UCSD-AML1 (cell line): ENCODE measurements at regions not wholly inside any gene's neighbourhood (a gene's known extent, or its start where the extent isn't known, plus 50 kb on each side); places are given as distances from the start of the nearest gene placed in this dataset.
"Not testable (repeated sequence)": the region's sequence is repeated elsewhere in the genome, so short reads cannot be mapped to it uniquely, and the experiment has no call there.

Experiments used
- DNase-seq: peaks from one replicate; lab custom pipeline; 2025; ENCODE audit not compliant: unreplicated experiment; lab: John Stamatoyannopoulos, UW

GRCh38 chr4:111359602-111360001, 736.7 kb upstream of the PITX2 start:
- no peak for DNase-seq

DNA sequence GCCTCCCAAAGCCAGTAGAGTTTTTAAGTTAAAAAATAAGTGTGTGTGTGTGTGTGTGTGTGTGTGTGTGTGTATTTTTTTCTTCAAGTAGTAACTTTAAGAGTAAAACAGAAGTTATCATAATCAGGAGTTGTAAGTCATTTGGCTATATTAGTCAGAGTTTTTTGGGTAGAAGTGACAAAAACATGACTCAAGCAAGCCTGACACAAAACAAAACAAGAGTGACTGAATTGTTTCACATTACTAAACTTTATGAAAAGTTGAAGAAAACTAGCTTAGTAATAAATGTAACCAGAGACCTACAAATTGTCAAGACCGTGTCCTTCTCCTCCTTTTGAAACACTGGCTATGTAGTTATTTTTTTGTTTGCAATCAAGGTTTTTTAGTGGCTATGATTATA, 738.0 kb upstream of the PITX2 start:
- DNase-seq = no peak

- DNase-seq = no peak
Observed at GRCh38 chr4:111362941-111363361, 740.1 kb upstream of the PITX2 start.

- not testable (repeated sequence) for DNase-seq
Observed at GRCh38 chr4:111377880-111378279, 755.0 kb upstream of the PITX2 start.

- DNase-seq = no peak
Observed at GRCh38 chr4:111388561-111388960, 756.7 kb upstream of the FAM241A start.

DNA sequence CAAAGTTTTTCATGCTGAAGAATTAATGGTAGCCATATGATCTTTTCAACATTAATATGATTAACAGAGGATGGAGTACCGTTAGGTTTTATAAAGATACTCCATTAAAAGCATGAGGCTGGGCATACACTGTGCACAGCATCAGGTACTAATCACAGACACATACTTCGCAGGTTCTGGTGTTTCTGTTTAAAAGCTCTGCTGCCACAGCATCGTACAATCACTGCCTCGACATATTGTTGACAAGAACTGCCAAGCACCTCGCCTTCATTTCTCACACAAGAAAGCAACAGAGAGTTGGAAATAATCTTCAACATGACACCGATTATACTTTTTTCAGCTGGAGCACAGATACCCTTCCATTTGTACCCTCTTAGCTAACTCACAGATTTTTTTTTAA, 753.4 kb upstream of the FAM241A start:
- no peak for DNase-seq

GRCh38 chr4:111393781-111394180, 751.5 kb upstream of the FAM241A start:
- DNase-seq = no peak

- DNase-seq = no peak
Observed at GRCh38 chr4:111398906-111399330, 746.3 kb upstream of the FAM241A start.

DNA sequence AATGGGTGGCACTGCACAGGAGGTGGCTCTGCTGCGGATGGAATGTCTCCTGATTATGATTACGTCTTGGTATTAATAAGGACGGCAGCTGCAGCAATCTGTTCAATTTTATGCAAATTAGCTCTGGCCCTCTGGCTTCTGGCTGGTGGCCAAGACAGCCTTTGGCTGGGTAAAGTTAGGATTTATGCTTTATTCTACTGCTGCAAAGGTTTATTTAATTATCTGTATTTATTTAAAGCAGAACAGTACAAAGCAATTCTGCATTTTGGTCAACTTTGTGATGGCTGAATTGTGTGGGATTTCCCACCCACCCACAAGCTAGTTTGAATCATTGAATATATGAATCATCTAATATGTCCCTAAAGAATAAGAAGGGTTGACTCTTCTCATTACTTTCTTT, 745.6 kb upstream of the FAM241A start:
- DNase-seq = no peak

GRCh38 chr4:111400741-111401140, 744.5 kb upstream of the FAM241A start:
- DNase-seq = no peak

DNA sequence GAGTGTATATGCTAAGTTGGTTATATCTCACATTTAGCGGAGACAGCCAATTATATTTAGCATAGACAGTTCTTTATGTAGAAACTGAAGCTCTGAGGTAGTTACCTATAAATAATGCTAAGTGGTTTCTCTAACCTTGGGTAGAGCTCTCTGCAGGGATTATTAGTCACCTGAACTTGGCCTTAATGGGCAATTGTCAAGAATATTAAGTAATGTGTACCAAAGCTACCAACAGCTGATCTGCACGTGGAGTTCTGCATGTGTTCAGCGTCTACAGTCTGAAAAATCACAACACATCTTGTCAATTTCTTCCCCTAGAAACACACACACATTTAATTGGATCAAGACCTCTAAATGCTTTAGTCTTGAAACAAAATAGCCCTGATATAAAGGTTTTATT, 740.6 kb upstream of the FAM241A start:
- no peak for DNase-seq

DNA sequence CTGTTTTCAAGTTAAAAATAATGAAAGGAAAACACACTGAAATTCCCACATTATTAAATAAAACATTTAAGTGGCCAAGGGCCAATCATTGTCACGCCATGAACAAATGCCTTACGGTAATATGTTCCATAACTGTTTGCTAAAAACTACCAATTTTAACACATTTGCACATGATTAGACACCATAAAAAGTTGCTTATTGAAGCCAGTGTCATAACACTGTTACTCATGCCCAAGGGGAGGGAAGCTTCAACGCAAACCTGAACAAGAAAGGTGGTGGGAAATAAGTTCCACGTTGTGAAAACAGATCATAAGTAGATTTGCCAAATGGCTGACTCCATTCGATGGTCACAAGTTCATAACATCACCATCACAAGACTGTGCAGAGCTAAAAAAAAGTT, 739.3 kb upstream of the FAM241A start:
- DNase-seq = no peak

- no peak for DNase-seq
Observed at GRCh38 chr4:111410571-111410970, 734.7 kb upstream of the FAM241A start.

DNA sequence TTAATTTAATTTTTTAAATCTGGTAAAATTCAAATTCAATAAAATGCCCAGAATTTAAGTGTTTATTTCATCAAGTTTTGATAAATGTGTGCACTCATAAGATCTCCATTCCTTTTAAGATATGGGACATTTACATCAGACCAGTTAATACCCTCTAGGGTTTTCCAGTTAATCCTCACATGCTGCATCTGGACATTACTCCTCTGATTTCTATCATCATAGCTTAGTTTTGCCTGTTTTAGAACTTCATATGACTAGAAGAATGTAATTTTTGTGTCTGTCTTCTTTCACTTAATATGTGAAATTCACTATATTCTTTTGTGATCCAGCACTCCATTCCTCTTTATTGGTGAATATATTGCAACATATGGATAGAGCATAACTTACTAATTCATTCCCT, 727.7 kb upstream of the FAM241A start:
- no peak for DNase-seq

DNA sequence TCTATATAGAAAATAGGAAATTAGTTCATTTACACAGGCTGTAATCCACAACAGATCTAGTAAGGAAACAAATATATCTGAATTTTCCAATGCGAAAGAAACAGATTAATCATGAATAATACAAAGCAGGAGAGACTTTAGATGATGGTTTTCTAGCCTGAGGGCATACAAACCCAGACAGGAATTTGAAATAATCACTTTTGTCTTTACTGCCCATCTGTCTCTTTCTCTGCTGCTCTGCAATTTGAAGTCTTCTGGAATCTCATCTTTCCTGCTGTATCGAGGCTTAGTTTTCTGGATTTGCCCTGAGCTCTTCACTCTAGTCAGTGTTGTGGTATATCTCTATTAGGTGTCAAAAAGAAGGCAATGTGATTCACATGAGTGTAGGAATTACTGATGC, 711.8 kb upstream of the FAM241A start:
- DNase-seq = no peak

DNA sequence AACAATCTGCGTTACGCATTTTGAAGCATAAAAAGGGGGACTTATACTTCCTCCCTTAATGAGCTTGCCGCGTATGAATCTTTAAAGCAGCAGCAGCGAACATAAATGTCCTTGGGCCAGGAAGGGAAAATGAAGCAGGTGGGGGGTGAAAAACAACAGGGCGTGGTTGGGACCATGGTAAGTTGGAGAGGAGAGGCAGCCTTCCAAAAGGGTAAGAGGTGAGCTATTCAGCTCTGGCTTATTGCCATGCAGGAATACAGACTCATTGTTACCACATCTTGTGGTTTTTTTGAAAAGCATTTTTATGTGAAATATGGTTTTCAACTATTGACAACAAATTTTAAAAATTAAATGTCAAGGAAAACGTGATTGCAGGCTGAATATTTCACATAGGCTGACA, 710.7 kb upstream of the FAM241A start:
- DNase-seq = no peak

- DNase-seq = no peak
Observed at GRCh38 chr4:111435986-111436744, 709.1 kb upstream of the FAM241A start.

DNA sequence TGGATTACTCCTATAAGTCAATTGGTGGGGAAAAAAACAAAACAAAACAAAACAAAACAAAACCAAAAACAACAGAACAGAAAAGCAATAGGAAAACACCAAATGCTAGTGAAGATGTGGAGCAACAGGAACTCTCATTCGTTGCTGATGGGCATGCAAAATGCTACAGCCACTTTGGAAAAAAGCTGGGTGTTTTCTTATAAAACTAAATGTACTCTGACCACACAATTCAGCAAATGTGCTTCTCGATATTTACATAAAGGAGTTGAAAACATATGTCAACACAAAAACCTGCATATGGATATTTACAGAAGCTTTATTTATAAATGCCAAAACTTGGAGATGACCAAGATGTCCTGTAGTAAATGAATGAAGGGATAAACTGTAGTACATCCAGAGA, 703.6 kb upstream of the FAM241A start:
- no peak for DNase-seq

DNA sequence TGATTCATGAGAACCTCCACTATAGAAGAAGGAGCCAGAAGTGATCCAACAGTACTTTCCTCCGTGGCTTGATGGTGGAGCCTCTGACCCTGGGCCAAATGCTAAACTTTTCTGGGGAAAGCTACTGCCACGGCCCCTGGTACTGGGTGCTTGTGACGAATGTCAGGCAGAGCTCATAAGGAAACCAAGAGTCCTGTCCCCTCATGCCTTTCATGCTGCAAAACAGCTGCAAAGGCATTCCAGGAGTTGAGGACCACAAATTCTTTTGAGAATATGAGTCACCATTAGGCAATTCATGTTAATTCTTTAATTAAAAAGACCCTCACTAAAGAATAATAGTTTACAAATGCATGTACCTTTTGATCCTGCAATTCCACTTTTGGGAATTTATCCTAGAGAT, 700.4 kb upstream of the FAM241A start:
- DNase-seq = not testable (repeated sequence)

- DNase-seq = no peak
Observed at GRCh38 chr4:111449657-111450056, 695.6 kb upstream of the FAM241A start.

GRCh38 chr4:111450867-111451266, 694.4 kb upstream of the FAM241A start:
- no peak for DNase-seq

DNA sequence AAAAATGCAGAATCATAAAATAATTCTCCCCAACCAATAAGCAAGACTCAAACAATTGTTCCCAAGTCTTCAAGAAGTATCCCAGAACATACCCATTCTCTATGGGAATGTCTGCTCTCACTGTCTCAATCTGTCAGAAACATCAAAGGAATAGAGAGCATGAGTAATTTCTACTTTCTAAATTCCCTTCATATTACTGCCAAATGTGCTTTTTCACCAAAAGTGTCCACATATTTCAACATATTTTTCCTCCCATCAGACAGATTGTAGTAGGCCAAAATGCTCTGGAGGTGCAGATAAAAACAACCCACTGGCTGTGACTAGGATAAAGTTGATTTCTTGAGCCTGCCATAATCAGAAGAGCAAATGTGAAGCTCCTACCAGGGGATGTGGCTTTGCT, 692.0 kb upstream of the FAM241A start:
- no peak for DNase-seq

DNA sequence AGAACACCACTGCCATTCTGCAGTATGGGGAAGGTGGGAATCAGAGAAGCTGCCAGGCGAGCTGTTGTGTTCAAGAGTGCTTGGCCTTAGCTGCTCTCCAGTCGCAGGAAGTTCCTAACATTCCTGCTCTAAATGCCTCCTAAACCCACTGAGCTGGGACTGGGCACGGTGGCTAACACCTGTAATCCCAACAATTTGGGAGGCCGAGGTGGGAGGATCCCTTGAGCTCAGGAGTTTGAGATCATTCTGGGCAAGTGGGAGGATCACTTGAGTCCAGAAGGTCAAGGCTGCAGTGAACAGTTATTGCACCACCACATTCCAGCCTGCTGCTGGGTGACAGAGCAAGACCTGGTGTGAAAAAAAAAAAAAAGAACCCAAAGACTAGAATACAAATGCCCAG, 690.3 kb upstream of the FAM241A start:
- no peak for DNase-seq
